Stimulated activated CD4-positive, alpha-beta T cell treated with anti-CD3 and anti-CD28 coated beads, Interleukin-12 subunit alpha, Interleukin-12 subunit beta, amount 100 ng/mL, for 4 hours (primary cell): ENCODE measurements at regions not wholly inside any gene's neighbourhood (a gene's known extent, or its start where the extent isn't known, plus 50 kb on each side); places are given as distances from the start of the nearest gene placed in this dataset.
"Not testable (repeated sequence)": the region's sequence is repeated elsewhere in the genome, so short reads cannot be mapped to it uniquely, and the experiment has no call there.

Experiments
- DNase-seq: peaks from one replicate; pipeline ENCODE4 v3.0.0-alpha.2; 2020

GRCh38 chr21:32886339-32886738 is 114.8 kb upstream of the PAXBP1 start:
- no peak for DNase-seq

GRCh38 chr21:32887026-32887425 is 115.5 kb upstream of the PAXBP1 start:
- no peak for DNase-seq

GRCh38 chr21:32888971-32889370 is 117.4 kb upstream of the PAXBP1 start:
- no peak for DNase-seq

DNA sequence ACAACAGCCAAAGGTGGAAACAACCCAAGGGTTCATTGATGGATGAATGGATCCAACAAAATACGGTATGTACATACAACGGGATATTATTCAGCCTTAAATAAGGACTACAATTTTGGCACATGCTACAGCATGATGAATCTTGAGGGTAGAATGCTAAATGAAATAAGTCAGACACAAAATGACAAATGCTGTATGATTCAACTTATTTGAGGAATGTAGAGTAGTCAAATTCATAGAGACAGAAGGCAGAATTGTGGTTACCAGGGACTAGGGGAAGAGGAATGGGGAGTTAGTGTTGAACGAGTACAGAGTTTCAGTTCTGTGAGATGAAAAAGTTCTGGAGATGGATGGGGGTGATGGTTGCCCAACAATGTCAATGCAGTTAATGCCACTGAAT is 118.0 kb upstream of the PAXBP1 start:
- DNase-seq = no peak

DNA sequence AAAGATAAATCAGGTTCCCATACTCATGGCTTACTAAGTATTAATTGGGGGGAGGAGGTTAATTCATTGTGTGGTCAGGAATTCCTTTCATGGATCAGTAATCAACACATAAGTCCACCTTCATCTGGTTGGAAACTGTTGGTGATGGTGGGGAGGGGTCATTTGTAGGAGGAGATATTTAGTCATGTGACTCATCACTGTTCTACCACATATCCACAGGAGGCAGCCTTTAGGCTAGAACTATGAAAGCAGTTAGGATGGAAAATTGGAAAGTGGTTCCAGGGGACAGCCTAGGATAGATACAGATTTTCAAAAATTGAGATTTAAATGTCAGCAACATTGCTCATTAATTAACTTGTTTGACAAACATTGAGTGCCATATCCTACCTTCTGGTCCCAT is 122.8 kb upstream of the PAXBP1 start:
- no peak for DNase-seq

- DNase-seq = no peak
Observed at GRCh38 chr21:32900814-32901213, 124.9 kb upstream of the OLIG2 start.

GRCh38 chr21:32907521-32907920 is 118.2 kb upstream of the OLIG2 start:
- no peak for DNase-seq

- no peak for DNase-seq
Observed at GRCh38 chr21:32908534-32908933, 117.2 kb upstream of the OLIG2 start.

DNA sequence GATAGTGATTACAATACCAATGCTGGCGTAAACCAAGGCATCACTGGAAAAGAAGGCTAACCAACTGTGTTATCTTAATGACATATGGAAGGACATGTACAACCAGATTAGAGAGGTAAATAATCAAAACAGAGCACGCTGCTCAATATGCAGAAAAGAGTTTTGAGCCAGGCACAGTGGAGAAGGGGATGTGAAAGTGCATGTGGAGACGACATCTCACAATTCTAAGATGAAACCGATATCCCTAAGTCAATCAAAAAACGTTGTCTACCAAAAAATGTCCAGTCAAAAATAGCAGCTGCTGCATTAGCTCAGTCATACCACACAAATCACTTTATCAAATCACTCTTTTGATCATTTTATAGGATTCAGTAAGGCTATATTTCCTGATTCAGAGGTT is 116.3 kb upstream of the OLIG2 start:
- DNase-seq = no peak

- DNase-seq = no peak
Observed at GRCh38 chr21:32914424-32915039, 111.2 kb upstream of the OLIG2 start.

- DNase-seq = no peak
Observed at GRCh38 chr21:32915099-32915498, 110.6 kb upstream of the OLIG2 start.

- no peak for DNase-seq
Observed at GRCh38 chr21:32916088-32916487, 109.6 kb upstream of the OLIG2 start.

DNA sequence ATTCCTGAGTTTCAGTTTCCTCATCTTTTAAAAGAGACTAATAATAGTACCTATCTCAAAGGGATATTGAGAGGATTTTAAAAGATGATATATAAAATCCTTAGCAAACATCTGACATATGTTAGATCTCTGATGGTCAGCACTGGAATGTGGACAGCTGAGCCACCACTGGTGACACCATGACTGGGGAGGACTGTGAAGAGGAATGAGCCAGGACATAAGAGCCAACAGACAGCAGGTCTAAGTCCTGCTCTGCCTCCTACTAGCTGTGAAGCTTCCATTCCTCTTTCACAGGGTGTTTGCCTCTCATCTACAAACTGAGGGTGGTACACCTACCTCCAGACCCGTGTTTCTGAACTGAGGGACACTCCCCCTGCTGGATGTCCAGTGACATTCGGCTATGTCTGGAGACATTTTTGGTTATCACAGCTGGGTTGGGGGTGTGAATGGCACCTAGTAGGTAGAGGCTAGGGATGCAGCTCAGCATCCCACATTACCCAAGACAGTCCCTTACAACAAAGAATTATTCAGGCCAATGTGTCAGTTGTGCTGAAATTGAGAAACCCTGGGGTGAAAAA is 109.1 kb upstream of the OLIG2 start:
- DNase-seq = no peak

DNA sequence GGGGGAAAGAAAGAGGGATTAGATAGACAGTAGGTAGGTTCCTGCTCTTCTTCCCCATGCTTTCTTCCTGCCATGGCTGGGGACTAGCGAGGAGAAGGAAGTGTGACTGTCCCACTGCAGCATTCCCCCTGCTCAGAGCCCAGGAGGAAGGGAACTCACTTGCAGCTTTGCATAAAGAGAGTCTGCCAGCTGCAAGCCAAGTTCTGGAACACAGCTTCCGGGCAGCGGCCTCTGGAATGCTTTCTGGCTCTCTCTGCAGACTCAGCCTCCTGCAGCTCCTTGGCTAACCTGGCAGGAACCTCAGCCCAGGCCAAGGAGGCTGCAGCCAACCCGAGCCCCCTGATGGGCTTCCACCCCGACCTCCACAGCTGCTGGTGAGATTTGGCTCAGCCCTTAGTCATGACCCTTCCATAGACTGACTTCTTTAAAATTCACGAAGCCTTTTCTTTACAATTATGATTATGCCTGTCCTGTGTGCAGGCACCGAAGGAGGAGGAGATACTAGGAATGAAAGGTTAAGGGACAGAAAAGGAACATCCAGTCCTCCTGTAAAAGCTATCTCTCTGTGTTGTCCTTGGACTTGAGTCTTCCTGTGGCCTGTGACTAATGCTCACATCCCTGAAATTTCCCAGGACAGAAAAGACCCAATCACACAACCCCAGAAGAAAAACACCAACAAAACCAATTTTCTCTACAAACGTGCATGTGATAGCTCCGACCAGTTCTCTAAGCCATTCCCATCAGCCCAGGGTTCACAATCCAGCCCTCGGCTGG is 108.2 kb upstream of the OLIG2 start:
- no peak for DNase-seq

DNA sequence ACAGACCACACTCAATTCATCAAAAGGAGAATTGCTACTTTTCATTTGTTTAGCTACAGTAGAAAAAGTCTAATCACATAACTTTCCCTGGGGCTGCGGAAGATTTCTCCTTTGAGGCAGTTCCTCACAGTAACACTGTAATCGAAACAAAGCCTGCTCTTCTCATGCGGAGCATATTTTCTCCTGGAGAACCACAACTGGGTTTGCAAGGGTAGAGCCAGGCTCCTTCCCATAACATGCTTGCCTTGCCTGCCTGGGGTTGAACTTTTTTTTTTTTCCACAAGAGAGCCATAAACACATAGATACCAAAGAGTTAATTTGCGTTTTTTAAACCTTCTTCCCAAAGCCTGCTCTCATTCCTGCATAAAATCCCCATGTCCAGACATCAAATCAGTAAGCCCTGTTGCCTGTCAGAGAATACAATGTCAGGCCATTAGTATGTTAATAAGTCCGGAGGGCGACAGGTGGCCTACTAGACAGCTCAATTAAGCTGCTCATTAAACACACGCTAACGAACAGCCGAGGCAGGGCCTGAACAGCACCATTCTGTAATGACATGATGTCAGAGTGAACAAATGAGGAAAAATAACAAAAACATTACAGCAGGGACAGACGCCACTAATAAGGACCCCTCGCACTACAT is 107.1 kb upstream of the OLIG2 start:
- DNase-seq = no peak

DNA sequence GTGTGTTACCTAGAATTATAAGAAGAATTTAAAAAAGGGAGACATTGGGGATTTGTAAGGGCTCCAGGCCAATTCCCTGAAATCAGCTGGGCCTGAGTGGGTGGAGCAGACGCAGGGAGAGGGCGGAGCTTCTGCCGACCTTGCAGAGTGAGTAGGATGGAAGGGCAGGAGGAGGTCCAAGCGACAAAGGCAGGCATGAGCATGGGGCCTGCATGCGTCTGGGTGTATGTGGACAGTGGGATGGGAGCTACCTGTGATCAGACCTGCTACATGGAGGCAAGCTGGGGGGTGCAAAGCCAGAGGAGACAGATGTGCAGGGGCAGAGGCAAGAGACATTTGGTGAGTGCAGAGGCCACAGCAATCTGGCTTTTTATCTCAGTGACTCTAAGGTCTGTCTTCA is 105.3 kb upstream of the OLIG2 start:
- DNase-seq = no peak

DNA sequence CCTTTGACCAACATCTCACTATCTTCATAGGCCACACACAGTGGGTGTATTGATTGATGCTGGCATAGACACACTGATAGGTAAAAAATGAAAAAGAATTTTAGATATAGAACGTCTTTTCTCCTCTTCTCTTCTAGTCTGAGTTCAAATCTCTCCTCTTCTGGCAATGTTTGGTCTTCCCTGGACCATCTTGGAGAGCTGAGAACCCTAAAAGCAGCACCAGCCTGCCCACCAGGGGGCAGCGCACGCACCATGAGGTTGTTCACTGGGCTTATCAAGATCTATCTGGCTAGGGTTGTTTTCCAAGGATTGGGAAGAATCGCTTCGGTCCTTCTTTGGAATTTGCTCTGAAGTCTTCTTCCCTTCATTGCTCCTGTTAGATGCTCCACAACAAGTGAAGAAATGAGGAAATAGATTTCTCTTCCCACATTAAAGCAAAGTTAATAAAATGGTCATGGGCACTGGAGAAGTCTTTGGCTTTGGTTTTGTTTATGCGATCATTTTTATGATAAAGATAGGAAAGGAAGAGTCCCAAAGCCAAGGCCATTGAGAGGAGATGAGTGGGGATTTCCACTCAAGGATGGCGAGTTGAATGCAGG is 104.0 kb upstream of the OLIG2 start:
- peak; percentile 50 for DNase-seq

DNA sequence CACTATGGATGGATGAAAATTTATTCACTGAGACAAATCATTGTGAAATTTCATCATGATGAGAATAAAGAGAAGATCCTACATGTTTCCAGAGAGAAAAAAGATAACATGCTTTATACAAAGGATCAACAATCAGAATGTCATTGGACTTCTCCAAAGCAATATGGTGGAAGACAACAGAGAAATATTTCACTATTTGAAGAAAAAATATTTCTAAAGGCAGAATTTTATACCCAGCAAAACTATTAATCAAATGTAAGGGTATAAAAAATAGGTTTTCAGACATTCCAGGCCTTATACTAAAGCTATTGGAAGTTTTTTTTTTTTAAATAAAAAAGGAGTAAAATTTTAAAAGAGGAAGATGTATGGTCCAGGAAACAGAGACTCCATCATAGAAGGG is 100.6 kb upstream of the OLIG2 start:
- DNase-seq = no peak

DNA sequence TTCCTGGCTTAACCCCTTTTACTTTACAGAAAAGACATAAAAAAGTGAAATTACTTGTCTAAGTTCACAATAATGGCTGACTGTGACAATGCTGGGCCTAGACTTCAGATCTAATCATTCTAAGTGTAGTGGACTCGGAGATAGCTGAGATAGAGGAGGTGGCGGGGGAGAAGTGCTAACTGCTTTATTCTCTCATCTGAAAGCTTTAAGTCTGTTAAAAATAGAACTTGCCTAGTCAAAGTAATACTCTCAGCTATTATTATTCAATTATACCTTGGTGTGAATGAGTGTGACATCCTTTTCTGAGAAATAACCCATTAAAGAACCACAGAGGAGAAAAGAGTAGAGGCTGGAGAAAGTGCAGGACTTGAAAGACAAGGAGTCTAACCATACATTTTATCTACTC is 96.1 kb upstream of the OLIG2 start:
- DNase-seq = no peak

GRCh38 chr21:32930673-32931072 is 95.1 kb upstream of the OLIG2 start:
- no peak for DNase-seq

DNA sequence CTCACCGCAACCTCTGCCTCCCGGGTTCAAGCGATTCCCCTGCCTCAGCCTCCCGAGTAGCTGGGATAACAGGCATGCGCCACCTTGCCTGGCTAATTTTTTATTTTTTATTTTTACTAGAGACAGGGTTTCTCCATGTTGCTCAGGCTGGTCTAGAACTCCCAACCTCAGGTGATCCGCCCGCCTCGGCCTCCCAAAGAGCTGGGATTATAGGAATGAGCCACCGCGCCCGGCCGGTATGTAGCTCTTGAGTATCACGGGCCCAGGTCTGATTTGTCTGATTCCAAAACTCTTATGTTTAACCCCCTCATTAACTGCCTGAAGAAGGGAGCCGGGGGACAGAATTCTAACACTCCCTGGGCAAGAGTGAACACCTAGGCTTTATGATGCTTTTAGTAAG is 91.7 kb upstream of the OLIG2 start:
- DNase-seq = not testable (repeated sequence)

GRCh38 chr21:32934829-32935228 is 90.9 kb upstream of the OLIG2 start:
- DNase-seq = no peak
